ENCODE measurements at regions not wholly inside any gene's neighbourhood (a gene's known extent, or its start where the extent isn't known, plus 50 kb on each side); places are given as distances from the start of the nearest gene placed in this dataset.

DNA sequence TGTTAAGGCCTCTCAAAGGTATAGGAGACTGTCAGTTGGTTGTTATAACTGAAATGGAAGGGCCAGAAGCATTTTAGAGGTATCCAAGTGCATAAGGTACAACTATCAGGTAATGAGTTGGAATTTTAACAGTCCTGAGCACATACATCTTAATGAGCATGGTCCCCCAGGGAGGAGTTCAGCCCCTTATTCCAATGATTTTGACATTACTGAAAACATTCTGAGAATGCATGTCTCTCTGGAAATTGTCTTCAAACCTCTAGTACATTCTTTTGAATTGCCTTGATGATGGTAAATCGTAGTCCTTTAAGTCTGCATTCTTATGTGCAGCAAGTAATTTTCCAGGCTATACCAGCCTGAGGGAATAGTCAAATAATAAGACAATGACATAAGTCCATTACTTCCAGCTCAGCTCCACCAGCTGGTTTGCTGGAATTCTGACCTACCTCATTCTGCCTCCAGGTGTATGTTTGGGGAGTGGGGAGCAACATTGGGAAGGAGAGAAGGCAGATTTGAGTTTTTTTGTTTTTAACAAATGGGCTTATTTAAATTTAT, 239.2 kb downstream of the MSRB3 start:
- DNase-seq (ENCODE audit: low read depth in 2 of 2): no peak

GRCh38 chr12:65518771-65519170, 240.3 kb downstream of the MSRB3 start:
- no peak for DNase-seq (ENCODE audit: low read depth in 2 of 2)

DNA sequence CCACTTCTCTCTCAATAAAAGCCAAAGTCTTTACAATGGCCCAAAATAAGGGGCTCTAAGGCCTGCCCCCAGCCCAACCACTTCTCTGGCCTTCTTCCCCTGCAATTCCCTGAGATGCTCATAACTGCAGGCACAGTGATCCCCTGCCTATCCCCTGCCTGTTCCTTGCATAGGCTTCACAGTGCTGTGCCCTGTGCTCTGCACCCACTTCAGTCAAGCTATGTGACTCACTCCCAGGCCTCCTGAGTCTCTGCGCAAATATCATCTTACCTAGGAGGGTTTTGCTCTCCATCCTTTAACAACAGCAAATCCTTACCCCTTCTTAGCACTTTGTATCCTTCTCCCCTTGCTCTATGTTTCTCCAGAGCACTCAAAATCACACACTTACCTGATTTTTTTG, 242.2 kb downstream of the MSRB3 start:
- no peak for DNase-seq (ENCODE audit: low read depth in 2 of 2)

GRCh38 chr12:65522956-65523860, 244.7 kb downstream of the MSRB3 start:
- DNase-seq (ENCODE audit: low read depth in 2 of 2): no peak

GRCh38 chr12:65524666-65525065, 246.2 kb downstream of the MSRB3 start:
- peak in 1 of 2 experiments; percentile 77 for DNase-seq (ENCODE audit: low read depth in 2 of 2)

- peak; percentile 79 to 84 for DNase-seq (ENCODE audit: low read depth in 2 of 2)
Observed at GRCh38 chr12:65525491-65526141, 247.1 kb downstream of the MSRB3 start.

DNA sequence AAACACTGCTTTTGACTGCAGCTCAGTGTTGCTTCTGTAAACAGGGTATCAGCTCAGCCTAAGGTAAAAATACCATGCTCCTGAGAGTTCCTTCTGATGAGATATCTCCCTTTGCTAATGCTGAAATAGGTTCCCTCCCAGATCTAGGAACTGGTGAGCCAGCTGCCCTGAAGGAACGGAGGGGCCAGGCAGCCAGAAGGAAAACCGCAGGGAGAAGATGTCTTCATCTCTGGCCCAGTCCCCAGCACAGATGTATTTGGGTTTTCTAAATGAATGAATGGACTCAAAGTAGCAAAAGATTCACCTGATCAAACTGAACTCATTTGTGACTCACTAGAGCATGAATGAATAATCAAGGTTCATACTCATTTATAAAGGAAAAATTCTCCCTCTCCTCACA, 247.8 kb downstream of the MSRB3 start:
- no peak for DNase-seq (ENCODE audit: low read depth in 2 of 2)

- no peak for DNase-seq (ENCODE audit: low read depth in 2 of 2)
Observed at GRCh38 chr12:65528127-65528526, 249.6 kb downstream of the MSRB3 start.

DNA sequence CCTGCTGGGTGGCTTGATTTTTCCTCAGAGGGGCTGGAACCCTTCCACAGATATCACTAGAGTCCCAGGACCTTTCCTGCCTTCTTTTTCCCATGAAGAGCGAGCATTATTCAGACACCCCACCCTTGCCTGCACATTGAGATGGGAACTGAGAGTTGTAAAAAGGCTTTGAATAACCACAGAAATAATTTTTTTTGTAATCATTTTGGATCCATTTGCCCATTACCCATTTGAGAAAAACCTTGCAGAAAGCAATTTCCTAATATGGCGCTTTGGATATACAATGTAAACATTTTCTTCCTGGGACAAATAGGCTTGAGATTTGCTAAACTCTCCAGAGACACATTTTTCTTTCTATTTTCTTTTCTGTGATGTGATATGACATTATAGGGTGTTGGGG, 250.6 kb downstream of the MSRB3 start:
- DNase-seq (ENCODE audit: low read depth in 2 of 2): no peak

DNA sequence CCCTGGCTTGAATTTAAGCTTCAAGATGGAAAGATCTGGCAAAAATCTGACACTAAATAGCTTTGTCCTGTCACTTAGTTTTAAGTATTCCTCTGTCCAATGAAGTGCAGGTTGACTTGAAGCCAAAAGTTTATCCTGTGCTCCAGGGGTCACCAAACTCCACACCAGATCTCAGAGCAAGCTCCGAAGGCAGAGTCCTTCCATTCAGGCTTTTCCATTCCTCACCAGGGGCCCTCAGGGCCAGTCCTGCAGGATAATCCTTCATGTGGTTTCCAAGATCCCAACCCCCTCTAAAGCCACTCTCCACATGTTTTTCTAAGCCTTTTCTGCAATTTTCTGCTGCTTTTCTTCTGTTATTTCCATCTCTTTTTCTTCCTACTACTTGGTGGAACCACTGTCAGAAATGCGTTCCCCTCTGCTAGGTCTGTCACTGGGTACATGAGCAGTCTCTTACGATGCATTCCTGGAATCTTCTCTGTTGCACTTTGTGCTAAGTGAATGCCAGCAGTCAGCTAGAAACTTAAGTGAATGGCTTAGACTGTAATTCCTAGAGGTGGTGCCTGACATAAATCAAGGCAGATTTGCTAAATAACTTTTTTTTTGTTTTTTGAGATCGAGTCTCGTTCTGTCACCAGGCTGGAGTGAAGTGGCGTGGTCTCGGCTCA, 251.4 kb downstream of the MSRB3 start:
- DNase-seq (ENCODE audit: low read depth in 2 of 2): no peak

GRCh38 chr12:65532162-65532561, 253.7 kb downstream of the MSRB3 start:
- DNase-seq (ENCODE audit: low read depth in 2 of 2): peak in 1 of 2 experiments; percentile 37

DNA sequence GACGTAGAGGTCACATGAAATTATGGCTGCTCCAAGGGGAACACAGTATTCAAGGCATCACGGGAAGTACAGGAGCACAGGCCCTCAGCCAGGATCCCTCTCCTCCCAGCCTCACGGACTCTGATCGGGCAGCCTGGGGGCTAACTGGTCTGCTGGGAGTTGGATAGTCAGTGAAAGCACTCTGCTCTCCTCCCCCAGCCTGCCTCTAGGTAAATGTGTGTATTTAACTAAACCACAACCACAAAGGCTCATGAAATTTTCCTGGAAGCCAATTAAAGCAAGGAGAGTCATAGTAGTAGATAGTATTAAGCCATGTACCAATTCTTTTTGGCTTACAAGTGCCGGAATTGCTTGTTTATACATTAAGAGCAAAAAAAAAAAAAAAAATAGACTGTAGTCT, 254.3 kb downstream of the MSRB3 start:
- peak in 1 of 2 experiments; percentile 68 for DNase-seq (ENCODE audit: low read depth in 2 of 2)

GRCh38 chr12:65533177-65533883, 254.8 kb downstream of the MSRB3 start:
- no peak for DNase-seq (ENCODE audit: low read depth in 2 of 2)

GRCh38 chr12:65534238-65534841, 255.9 kb downstream of the MSRB3 start:
- no peak for DNase-seq (ENCODE audit: low read depth in 2 of 2)

GRCh38 chr12:65535946-65536345, 257.5 kb downstream of the MSRB3 start:
- no peak for DNase-seq (ENCODE audit: low read depth in 2 of 2)

DNA sequence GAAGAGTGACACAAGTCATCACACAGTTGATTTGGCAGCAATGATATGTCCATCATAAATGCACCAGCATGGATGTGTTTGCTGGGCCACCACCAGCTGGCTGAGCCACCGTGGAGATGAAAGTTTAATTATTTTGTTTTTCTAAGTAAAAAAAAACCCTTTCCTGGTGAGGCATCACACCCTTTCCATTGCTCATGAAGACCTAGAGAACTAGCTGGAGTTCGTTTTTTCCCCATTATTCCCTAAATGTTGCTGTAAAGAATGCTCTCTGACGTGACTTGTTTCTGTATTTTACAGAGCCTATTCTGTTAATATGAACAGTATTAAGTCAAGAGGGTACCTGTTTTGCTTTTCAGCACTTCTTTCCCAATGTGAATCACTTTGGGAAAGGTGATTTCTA, 257.9 kb downstream of the MSRB3 start:
- DNase-seq (ENCODE audit: low read depth in 2 of 2): no peak

- DNase-seq (ENCODE audit: low read depth in 2 of 2): peak; percentile 100
Observed at GRCh38 chr12:65536876-65537681, 258.6 kb downstream of the MSRB3 start.

DNA sequence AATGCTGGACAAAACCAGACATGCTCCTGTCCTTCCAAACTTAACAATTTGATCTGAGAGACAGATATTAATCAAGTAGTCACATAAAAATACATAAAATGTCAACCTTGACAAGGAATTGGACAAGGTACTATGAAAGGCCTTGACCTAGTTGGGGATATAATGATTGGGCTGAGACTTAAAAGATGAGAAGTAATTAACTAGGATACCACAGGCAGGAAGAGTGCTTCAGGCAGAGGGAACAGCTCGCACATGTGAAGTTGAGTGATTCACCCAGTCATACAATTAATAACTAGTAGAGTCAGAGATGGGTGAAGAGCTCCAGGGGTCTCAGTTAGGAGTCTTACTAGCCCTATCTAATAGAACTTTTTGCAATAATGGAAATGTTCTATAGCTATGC, 259.5 kb downstream of the MSRB3 start:
- DNase-seq (ENCODE audit: low read depth in 2 of 2): no peak

- no peak for DNase-seq (ENCODE audit: low read depth in 2 of 2)
Observed at GRCh38 chr12:65539023-65539422, 260.5 kb downstream of the MSRB3 start.

DNA sequence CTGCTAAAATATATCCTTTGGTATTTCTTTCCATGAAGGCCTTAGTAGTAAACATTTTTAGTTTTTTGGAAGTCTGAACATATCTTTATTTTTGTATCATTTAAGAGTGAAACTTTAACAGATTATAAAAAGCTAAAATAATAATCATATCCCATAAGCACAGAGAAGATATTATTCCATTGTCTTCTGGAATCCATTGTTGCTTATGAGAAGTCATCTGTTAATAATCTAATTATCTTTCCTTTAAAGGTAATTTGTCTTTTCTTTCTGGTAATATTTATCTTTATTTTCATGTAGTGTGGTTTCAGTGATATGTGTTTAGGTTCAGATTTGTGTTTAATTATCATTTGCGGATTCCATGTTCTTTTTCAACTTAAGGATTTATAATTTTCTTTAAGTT, 261.7 kb downstream of the MSRB3 start:
- DNase-seq (ENCODE audit: low read depth in 2 of 2): no peak

Data from fibroblast of skin of left biceps (primary cell).